ENCODE measurements at regions not wholly inside any gene's neighbourhood (a gene's known extent, or its start where the extent isn't known, plus 50 kb on each side); places are given as distances from the start of the nearest gene placed in this dataset.
"Not testable (repeated sequence)": the region's sequence is repeated elsewhere in the genome, so short reads cannot be mapped to it uniquely, and the experiment has no call there.

DNA sequence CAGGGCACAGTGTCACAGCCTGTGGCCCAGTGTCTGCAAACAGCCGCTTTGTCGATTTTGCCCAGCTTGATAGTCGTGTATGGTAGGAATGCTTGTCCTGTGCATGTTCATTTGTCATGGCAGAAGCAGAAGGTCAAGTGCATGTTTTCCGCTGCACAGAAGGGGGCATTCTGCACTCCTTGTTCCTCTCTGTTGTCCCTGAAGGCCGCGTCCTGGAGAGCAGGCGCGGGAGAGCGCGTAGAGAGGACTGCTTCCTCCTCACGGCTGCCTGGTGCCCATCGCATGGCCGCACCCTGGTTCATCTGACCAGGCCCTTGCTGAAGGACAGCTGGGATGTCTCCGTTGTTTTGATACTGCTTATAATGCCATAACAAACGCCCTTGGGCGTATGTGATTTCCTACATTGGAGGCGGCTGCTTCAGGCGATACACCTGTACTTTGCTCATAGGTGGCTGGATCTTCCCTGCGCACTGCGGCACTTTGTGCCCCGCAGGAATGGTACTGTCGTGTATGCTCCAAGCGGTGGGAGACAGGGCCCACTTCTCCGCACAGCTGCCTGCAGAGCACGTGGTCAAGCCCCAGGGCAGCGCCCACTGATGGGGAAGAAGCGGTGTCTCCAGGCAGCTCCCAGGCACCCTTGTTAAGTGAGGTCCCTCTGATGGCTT lies 63.5 kb upstream of the LRPAP1 start:
- H3K4me1 ChIP-seq; intact Hi-C loops (cut with DNase I): not testable (repeated sequence)

DNA sequence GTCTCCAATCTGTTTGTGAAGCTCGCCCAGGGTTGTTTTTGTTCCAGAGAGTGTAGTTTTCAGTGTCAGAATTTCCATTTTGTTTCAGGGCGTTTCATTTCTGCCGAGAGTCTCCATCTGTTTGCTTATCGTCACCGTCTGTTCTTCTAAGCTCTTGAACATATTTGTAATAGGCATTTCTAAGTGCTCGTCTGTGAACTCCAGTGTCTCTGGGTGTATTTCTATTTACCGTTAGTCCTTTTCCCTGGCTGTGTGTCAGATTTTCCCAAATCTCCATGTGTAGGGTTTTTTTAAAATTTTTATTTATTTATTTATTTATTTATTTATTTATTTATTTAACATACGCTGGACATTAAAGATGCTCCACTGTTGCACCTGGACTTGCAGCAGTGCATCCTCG lies 62.5 kb upstream of the LRPAP1 start:
- intact Hi-C loops (cut with DNase I); H3K27me3 ChIP-seq; H3K27ac ChIP-seq; H3K9me3 ChIP-seq; H3K36me3 ChIP-seq; H3K4me1 ChIP-seq; DNase-seq (ENCODE audit: extremely low spot score in 2 of 2); H3K4me3 ChIP-seq: not testable (repeated sequence)

More for the DNA sequence above, 63.5 kb upstream of the LRPAP1 start:
- not testable (repeated sequence) for H3K36me3 ChIP-seq; DNase-seq (ENCODE audit: extremely low spot score in 2 of 2); H3K27ac ChIP-seq; H3K9me3 ChIP-seq; H3K4me3 ChIP-seq; H3K27me3 ChIP-seq

DNA sequence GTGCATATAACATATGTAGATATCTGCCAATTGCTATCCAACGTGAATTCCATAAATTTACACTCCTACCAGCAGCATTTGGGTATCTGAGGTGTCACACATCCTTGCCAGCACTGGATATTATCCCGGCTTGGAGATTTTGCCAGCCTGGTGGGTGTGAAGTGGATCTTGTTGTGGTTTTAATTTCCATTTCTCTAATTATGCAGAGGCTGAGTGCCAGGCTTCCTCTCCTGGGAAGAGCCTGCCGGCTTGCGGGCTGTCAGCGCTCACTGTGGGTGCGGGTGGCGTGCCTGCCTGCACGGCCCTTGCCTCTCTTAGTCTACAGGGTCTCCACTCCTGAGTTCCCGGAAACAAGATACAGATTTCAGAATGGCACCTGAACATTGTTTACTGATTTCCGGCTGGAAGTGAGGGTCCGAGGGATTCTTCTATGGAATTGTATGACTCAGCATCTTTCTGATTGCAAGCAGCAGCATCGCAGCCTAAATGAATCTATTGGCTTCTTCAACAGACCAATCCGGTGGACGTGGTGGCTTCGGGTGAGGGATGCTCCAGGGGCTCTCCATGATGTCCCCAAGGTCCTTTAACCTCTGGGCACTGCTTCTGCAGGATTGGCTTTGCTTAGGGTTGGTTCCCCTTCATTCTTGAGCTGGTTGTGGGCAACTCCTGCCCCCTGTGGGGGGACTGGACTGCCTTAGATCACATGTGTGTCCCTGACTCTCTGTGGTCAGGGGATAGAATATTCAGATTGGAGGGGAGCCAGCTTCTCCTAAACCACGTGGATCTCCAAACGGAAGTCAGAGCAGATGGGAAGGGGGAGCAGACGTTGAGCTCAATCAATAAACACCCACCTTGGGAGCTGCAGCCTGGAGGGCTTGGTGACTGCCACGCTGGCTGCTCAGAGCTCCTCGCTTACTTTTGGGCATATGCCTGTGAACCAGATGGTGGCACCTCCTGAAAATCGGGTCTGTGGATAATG lies 58.0 kb upstream of the LRPAP1 start:
- H3K27ac ChIP-seq; H3K9me3 ChIP-seq; H3K36me3 ChIP-seq; H3K4me1 ChIP-seq; H3K4me3 ChIP-seq; H3K27me3 ChIP-seq; intact Hi-C loops (cut with DNase I); DNase-seq (ENCODE audit: extremely low spot score in 2 of 2): not testable (repeated sequence)

DNA sequence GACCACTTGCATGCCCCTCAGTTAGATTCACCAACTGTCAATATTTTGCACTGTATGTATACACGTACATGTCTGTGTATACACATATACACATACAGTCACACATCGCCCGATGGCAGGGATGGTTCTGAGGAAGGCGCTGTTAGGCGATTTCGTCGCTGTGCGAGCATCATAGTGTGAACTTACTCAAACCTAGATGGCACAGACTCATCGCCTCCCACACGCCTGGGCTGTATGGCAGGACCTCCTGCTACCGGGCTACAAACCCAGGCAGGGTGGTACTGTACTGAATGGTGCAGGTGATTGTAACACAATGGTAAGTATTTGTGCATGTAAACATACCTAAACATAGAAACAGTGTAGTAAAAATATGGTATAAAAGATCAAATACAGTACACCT lies 57.2 kb upstream of the LRPAP1 start:
- H3K27ac ChIP-seq; H3K27me3 ChIP-seq; intact Hi-C loops (cut with DNase I); H3K9me3 ChIP-seq; H3K4me1 ChIP-seq; H3K36me3 ChIP-seq; DNase-seq (ENCODE audit: extremely low spot score in 2 of 2); H3K4me3 ChIP-seq: not testable (repeated sequence)

DNA sequence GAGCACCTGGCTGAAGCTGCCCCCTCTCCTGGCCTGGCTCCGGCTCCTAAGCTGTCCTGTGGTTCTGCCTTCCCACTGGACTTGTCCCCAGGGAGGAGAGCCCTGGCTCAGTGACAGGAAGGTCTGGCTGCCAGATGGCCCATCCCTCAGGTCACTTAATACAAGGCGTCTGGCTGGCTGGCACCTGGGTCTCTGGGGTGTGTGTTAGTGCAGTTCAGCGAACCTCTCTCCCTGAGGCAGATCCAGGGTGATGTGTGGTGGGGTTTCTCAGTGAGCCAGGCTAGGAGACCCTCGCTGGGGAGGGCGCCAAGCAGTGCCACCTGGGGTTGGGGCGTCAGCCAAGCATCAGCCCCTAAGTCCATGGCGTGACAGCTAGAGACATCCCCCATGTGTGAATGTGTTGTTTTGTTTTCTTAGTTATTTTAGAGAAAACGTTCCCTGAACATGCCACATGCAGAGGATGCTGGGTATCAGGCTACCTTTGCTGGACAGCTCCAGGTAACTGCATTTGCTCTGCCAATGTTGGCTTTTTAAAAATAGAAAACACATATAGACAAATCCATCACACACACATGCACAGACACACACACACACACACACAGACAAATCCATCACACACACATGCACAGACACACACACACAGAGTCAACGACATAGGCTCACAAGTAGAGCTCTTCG lies 56.4 kb upstream of the LRPAP1 start:
- H3K4me1 ChIP-seq; DNase-seq (ENCODE audit: extremely low spot score in 2 of 2); intact Hi-C loops (cut with DNase I); H3K4me3 ChIP-seq; H3K36me3 ChIP-seq; H3K9me3 ChIP-seq; H3K27ac ChIP-seq; H3K27me3 ChIP-seq: not testable (repeated sequence)

DNA sequence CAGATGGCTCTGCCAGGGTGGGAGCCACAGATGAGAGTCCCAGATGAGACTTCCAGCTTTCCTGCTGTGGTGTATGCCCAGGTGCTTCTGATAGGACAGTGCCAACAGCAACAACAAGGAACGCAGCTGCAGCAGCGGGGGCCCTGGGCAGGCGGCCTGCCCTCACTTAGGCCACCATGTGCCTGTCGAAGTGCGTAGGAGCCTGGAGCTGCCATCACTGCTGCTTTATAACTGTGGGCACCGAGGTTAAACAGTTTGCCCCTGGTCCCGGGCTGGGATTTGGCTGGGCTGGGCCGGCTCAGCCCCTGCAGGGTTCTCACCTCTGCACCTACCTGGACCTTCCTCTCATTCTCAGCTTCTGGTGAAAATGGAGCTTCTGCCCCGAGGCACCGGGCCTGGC lies 54.4 kb upstream of the LRPAP1 start:
- H3K36me3 ChIP-seq; DNase-seq (ENCODE audit: extremely low spot score in 2 of 2); H3K27me3 ChIP-seq; H3K4me3 ChIP-seq; H3K9me3 ChIP-seq; H3K27ac ChIP-seq; intact Hi-C loops (cut with DNase I); H3K4me1 ChIP-seq: not testable (repeated sequence)

DNA sequence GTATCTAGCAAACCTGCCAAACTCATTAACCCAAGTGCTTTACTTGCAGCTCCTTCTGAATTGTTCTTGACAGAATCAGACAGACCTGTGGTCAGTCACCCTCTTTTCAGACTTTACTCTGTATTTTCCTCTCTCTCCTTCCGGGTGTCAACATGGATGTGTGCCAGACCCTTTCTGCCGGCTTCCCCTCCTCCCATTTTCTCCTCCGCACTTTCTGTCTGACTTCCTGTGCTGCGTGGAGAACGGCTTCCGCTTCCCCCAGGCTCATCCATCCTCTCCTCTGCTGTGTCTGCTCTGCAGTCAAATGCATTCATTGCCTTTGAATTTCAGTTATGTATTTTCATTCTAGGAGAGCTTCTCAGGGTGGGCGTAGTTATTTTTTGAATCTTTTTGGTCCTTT lies 53.3 kb upstream of the LRPAP1 start:
- intact Hi-C loops (cut with DNase I); H3K36me3 ChIP-seq; H3K27me3 ChIP-seq; H3K9me3 ChIP-seq; H3K4me3 ChIP-seq; H3K4me1 ChIP-seq; DNase-seq (ENCODE audit: extremely low spot score in 2 of 2); H3K27ac ChIP-seq: not testable (repeated sequence)

DNA sequence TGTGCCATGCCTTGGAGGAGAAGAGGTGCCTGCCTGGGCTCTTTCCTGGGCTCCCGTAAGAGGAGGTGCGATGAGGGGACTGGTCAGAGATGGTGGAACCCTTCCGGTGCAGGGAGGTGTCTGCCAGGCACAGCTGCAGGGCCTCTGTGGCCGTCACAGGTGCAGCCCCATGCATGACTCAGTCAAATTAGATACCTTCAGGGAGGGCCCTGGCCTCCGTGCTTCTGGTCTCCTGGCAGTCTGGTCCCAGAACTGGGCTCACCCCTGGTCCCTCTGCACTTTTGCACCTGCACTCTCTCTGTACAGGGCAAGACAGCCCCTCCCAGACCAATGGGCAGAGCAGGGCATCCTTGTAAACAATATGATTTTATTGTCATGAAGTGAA lies 49.9 kb upstream of the LRPAP1 start:
- intact Hi-C loops (cut with DNase I) = no loop called here
- Histone ChIP-seq H3K27me3 (no peaks in the 10 kb centered on the region), H3K36me3 (no peaks in the 10 kb centered on the region), H3K9me3 (no peaks in the 10 kb centered on the region), H3K4me3 (no peak overlapping the region), H3K27ac (no peak overlapping the region), H3K4me1 (no peaks in the 10 kb centered on the region)
- TF ChIP-seq POLR2AphosphoS5 (IDR thresholded peaks at IDR 0.05; ENCODE audit: insufficient read depth in 1 of 2, low read depth in 1 of 2) (no peak), POLR2A (IDR thresholded peaks at IDR 0.05) (no peak)
- TF ChIP-seq, protein P1, sequence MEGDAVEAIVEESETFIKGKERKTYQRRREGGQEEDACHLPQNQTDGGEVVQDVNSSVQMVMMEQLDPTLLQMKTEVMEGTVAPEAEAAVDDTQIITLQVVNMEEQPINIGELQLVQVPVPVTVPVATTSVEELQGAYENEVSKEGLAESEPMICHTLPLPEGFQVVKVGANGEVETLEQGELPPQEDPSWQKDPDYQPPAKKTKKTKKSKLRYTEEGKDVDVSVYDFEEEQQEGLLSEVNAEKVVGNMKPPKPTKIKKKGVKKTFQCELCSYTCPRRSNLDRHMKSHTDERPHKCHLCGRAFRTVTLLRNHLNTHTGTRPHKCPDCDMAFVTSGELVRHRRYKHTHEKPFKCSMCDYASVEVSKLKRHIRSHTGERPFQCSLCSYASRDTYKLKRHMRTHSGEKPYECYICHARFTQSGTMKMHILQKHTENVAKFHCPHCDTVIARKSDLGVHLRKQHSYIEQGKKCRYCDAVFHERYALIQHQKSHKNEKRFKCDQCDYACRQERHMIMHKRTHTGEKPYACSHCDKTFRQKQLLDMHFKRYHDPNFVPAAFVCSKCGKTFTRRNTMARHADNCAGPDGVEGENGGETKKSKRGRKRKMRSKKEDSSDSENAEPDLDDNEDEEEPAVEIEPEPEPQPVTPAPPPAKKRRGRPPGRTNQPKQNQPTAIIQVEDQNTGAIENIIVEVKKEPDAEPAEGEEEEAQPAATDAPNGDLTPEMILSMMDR (IDR thresholded peaks at IDR 0.05) = no peak
- DNase-seq (ENCODE audit: extremely low spot score in 2 of 2) = no peak
